ENCODE measurements at regions not wholly inside any gene's neighbourhood (a gene's known extent, or its start where the extent isn't known, plus 50 kb on each side); places are given as distances from the start of the nearest gene placed in this dataset.
"Not testable (repeated sequence)": the region's sequence is repeated elsewhere in the genome, so short reads cannot be mapped to it uniquely, and the experiment has no call there.

GRCh38 chr13:97742084-97742483 is 211.4 kb upstream of the IPO5 start:
- H3K27me3 Mint-ChIP-seq: no peaks in the 10 kb centered on the region
- no peaks in the 10 kb centered on the region for H3K4me1 Mint-ChIP-seq
- no peaks in the 10 kb centered on the region for H3K36me3 Mint-ChIP-seq
- no peak for DNase-seq
- H3K4me3 Mint-ChIP-seq: no peak overlapping the region
- ATAC-seq (replicated peaks): no peak
- peaks cover 5% of the 10 kb centered on the region in 2 donors for H3K9me3 Mint-ChIP-seq
- H3K27ac Mint-ChIP-seq: no peak overlapping the region

GRCh38 chr13:97743938-97744337 is 209.5 kb upstream of the IPO5 start:
- DNase-seq (no peak), ATAC-seq (replicated peaks) (no peak)
- no peaks in the 10 kb centered on the region for H3K36me3 Mint-ChIP-seq
- no peaks in the 10 kb centered on the region for H3K27me3 Mint-ChIP-seq
- H3K9me3 Mint-ChIP-seq: peaks cover 5% of the 10 kb centered on the region in 2 donors
- H3K4me1 Mint-ChIP-seq: no peaks in the 10 kb centered on the region
- no peak overlapping the region for H3K27ac Mint-ChIP-seq
- no peak overlapping the region for H3K4me3 Mint-ChIP-seq

- ATAC-seq (replicated peaks) (no peak), DNase-seq (no peak)
- Mint-ChIP-seq H3K4me3 (no peak overlapping the region), H3K27me3 (no peaks in the 10 kb centered on the region), H3K4me1 (no peaks in the 10 kb centered on the region), H3K9me3 (peaks cover 0 to 4% of the 10 kb centered on the region in 2 donors), H3K27ac (no peak overlapping the region), H3K36me3 (no peaks in the 10 kb centered on the region)
Measured at GRCh38 chr13:97746649-97747048, 206.8 kb upstream of the IPO5 start.

- Mint-ChIP-seq H3K9me3 (peaks cover 0 to 6% of the 10 kb centered on the region in 2 donors), H3K27me3 (peaks cover 0 to 3% of the 10 kb centered on the region in 2 donors), H3K4me1 (no peaks in the 10 kb centered on the region), H3K36me3 (no peaks in the 10 kb centered on the region), H3K4me3 (no peak overlapping the region), H3K27ac (no peak overlapping the region)
- DNase-seq: no peak
- no peak for ATAC-seq (replicated peaks)
Measured at GRCh38 chr13:97749174-97749573, 204.3 kb upstream of the IPO5 start.

- H3K4me1 Mint-ChIP-seq: no peaks in the 10 kb centered on the region
- peaks cover 0 to 4% of the 10 kb centered on the region in 2 donors for H3K9me3 Mint-ChIP-seq
- no peak overlapping the region for H3K4me3 Mint-ChIP-seq
- H3K27me3 Mint-ChIP-seq: peaks cover 0 to 5% of the 10 kb centered on the region in 2 donors
- ATAC-seq (replicated peaks) (no peak), DNase-seq (no peak)
- no peak overlapping the region for H3K27ac Mint-ChIP-seq
- no peaks in the 10 kb centered on the region for H3K36me3 Mint-ChIP-seq
Measured at GRCh38 chr13:97751477-97751876, 202.0 kb upstream of the IPO5 start.

GRCh38 chr13:97752961-97753668 is 200.4 kb upstream of the IPO5 start:
- Mint-ChIP-seq H3K27ac (no peak overlapping the region), H3K4me3 (no peak overlapping the region), H3K36me3 (no peaks in the 10 kb centered on the region), H3K9me3 (peaks cover 0 to 4% of the 10 kb centered on the region in 2 donors), H3K27me3 (peaks cover 0 to 5% of the 10 kb centered on the region in 2 donors), H3K4me1 (no peaks in the 10 kb centered on the region)
- ATAC-seq (replicated peaks) (no peak), DNase-seq (no peak)

- no peak overlapping the region for H3K4me3 Mint-ChIP-seq
- DNase-seq: no peak
Measured at GRCh38 chr13:97753942-97754670, 199.4 kb upstream of the IPO5 start.

GRCh38 chr13:97757807-97758206 is 195.7 kb upstream of the IPO5 start:
- Mint-ChIP-seq H3K4me3 (no peak overlapping the region), H3K36me3 (no peaks in the 10 kb centered on the region), H3K27ac (no peak overlapping the region), H3K9me3 (peaks cover 0 to 3% of the 10 kb centered on the region in 2 donors), H3K27me3 (peaks cover 0 to 5% of the 10 kb centered on the region in 2 donors), H3K4me1 (no peaks in the 10 kb centered on the region)
- no peak for DNase-seq
- no peak for ATAC-seq (replicated peaks)

More at GRCh38 chr13:97753942-97754670, 199.4 kb upstream of the IPO5 start:
- peaks cover 0 to 5% of the 10 kb centered on the region in 2 donors for H3K27me3 Mint-ChIP-seq
- H3K4me1 Mint-ChIP-seq: no peaks in the 10 kb centered on the region
- peaks cover 0 to 4% of the 10 kb centered on the region in 2 donors for H3K9me3 Mint-ChIP-seq
- no peaks in the 10 kb centered on the region for H3K36me3 Mint-ChIP-seq
- no peak overlapping the region for H3K27ac Mint-ChIP-seq
- ATAC-seq (replicated peaks): no peak

- no peak for ATAC-seq (replicated peaks)
- no peaks in the 10 kb centered on the region for H3K4me1 Mint-ChIP-seq
Measured at GRCh38 chr13:97758317-97758716, 195.2 kb upstream of the IPO5 start.

GRCh38 chr13:97761796-97762540 is 191.5 kb upstream of the IPO5 start:
- Mint-ChIP-seq H3K27ac (no peak overlapping the region), H3K4me1 (no peaks in the 10 kb centered on the region), H3K36me3 (no peaks in the 10 kb centered on the region), H3K4me3 (no peak overlapping the region), H3K9me3 (peaks cover 7 to 10% of the 10 kb centered on the region in 2 donors), H3K27me3 (no peaks in the 10 kb centered on the region)
- DNase-seq (no peak), ATAC-seq (replicated peaks) (no peak)

More at GRCh38 chr13:97758317-97758716, 195.2 kb upstream of the IPO5 start:
- Mint-ChIP-seq H3K4me3 (no peak overlapping the region), H3K9me3 (peaks cover 4 to 5% of the 10 kb centered on the region in 2 donors), H3K27me3 (peaks cover 0 to 5% of the 10 kb centered on the region in 2 donors), H3K36me3 (no peaks in the 10 kb centered on the region), H3K27ac (no peak overlapping the region)
- DNase-seq: no peak

GRCh38 chr13:97766749-97767148 is 186.7 kb upstream of the IPO5 start:
- ATAC-seq (replicated peaks): no peak
- Mint-ChIP-seq H3K36me3 (no peaks in the 10 kb centered on the region), H3K4me1 (no peaks in the 10 kb centered on the region), H3K27ac (no peak overlapping the region), H3K27me3 (peaks cover 0 to 4% of the 10 kb centered on the region in 2 donors), H3K9me3 (peaks cover 7 to 14% of the 10 kb centered on the region in 2 donors), H3K4me3 (no peak overlapping the region)
- no peak for DNase-seq

GRCh38 chr13:97768134-97768533 is 185.3 kb upstream of the IPO5 start:
- Mint-ChIP-seq H3K27ac (no peak overlapping the region), H3K27me3 (peaks cover 0 to 4% of the 10 kb centered on the region in 2 donors), H3K4me3 (no peak overlapping the region), H3K4me1 (no peaks in the 10 kb centered on the region), H3K36me3 (no peaks in the 10 kb centered on the region), H3K9me3 (peaks cover 5 to 12% of the 10 kb centered on the region in 2 donors)
- DNase-seq (no peak), ATAC-seq (replicated peaks) (no peak)

GRCh38 chr13:97770231-97770630 is 183.2 kb upstream of the IPO5 start:
- not testable (repeated sequence) for DNase-seq; H3K27me3 Mint-ChIP-seq; H3K4me3 Mint-ChIP-seq; H3K4me1 Mint-ChIP-seq; H3K36me3 Mint-ChIP-seq; H3K27ac Mint-ChIP-seq; H3K9me3 Mint-ChIP-seq; ATAC-seq (replicated peaks)

GRCh38 chr13:97772466-97772865 is 181.0 kb upstream of the IPO5 start:
- not testable (repeated sequence) for H3K36me3 Mint-ChIP-seq; H3K27ac Mint-ChIP-seq; DNase-seq; ATAC-seq (replicated peaks); H3K4me3 Mint-ChIP-seq; H3K4me1 Mint-ChIP-seq; H3K27me3 Mint-ChIP-seq
- H3K9me3 Mint-ChIP-seq: peaks cover 14 to 15% of the 10 kb centered on the region in 2 donors
